ENCODE measurements at regions not wholly inside any gene's neighbourhood (a gene's known extent, or its start where the extent isn't known, plus 50 kb on each side); places are given as distances from the start of the nearest gene placed in this dataset.

- DNase-seq (ENCODE audit: low read depth in 4 of 4, low spot score in 3 of 4): no peak
These were observed 221.8 kb downstream of the ANKRD60 start for GRCh38 chr20:58006346-58007316.

- DNase-seq (ENCODE audit: low read depth in 4 of 4, low spot score in 3 of 4): no peak
These were observed 222.7 kb downstream of the ANKRD60 start for GRCh38 chr20:58005581-58006345.

GRCh38 chr20:58004900-58005299, 223.6 kb downstream of the ANKRD60 start:
- DNase-seq (ENCODE audit: low read depth in 4 of 4, low spot score in 3 of 4): no peak

- DNase-seq (ENCODE audit: low read depth in 4 of 4, low spot score in 3 of 4): no peak
These were observed 224.3 kb downstream of the ANKRD60 start for GRCh38 chr20:58004146-58004545.

GRCh38 chr20:58003525-58003924, 224.9 kb downstream of the ANKRD60 start:
- no peak for DNase-seq (ENCODE audit: low read depth in 4 of 4, low spot score in 3 of 4)

- DNase-seq (ENCODE audit: low read depth in 4 of 4, low spot score in 3 of 4): no peak
These were observed 225.6 kb downstream of the ANKRD60 start for GRCh38 chr20:58002901-58003300.

GRCh38 chr20:58001946-58002345, 226.5 kb downstream of the ANKRD60 start:
- no peak for DNase-seq (ENCODE audit: low read depth in 4 of 4, low spot score in 3 of 4)

GRCh38 chr20:58001381-58001780, 227.1 kb downstream of the ANKRD60 start:
- DNase-seq (ENCODE audit: low read depth in 4 of 4, low spot score in 3 of 4): no peak

- DNase-seq (ENCODE audit: low read depth in 4 of 4, low spot score in 3 of 4): no peak
These were observed 227.6 kb downstream of the ANKRD60 start for GRCh38 chr20:58000861-58001260.

GRCh38 chr20:57999465-58000111, 228.9 kb downstream of the ANKRD60 start:
- DNase-seq (ENCODE audit: low read depth in 4 of 4, low spot score in 3 of 4): no peak

- no peak for DNase-seq (ENCODE audit: low read depth in 4 of 4, low spot score in 3 of 4)
These were observed 229.4 kb downstream of the ANKRD60 start for GRCh38 chr20:57998981-57999464.

GRCh38 chr20:57998276-57998675, 230.2 kb downstream of the ANKRD60 start:
- DNase-seq (ENCODE audit: low read depth in 4 of 4, low spot score in 3 of 4): no peak

GRCh38 chr20:57996936-57997890, 231.2 kb downstream of the ANKRD60 start:
- no peak for DNase-seq (ENCODE audit: low read depth in 4 of 4, low spot score in 3 of 4)

GRCh38 chr20:57996465-57996864, 232.0 kb downstream of the ANKRD60 start:
- DNase-seq (ENCODE audit: low read depth in 4 of 4, low spot score in 3 of 4): no peak

GRCh38 chr20:57995381-57995977, 233.0 kb downstream of the ANKRD60 start:
- no peak for DNase-seq (ENCODE audit: low read depth in 4 of 4, low spot score in 3 of 4)

- DNase-seq (ENCODE audit: low read depth in 4 of 4, low spot score in 3 of 4): no peak
These were observed 234.6 kb downstream of the ANKRD60 start for GRCh38 chr20:57993716-57994431.

GRCh38 chr20:57991211-57991881, 237.1 kb downstream of the ANKRD60 start:
- DNase-seq (ENCODE audit: low read depth in 4 of 4, low spot score in 3 of 4): no peak

- no peak for DNase-seq (ENCODE audit: low read depth in 4 of 4, low spot score in 3 of 4)
These were observed 238.0 kb downstream of the ANKRD60 start for GRCh38 chr20:57990396-57990987.

All from left renal pelvis (tissue), 4 donors.